Islet of Langerhans (tissue), 1 donor: ENCODE measurements at regions not wholly inside any gene's neighbourhood (a gene's known extent, or its start where the extent isn't known, plus 50 kb on each side); places are given as distances from the start of the nearest gene placed in this dataset.

Experiments
- FAIRE-seq: peaks from one replicate; lab custom pipeline; 2011; peaks lifted over from hg19 to GRCh38; lab: Jason Lieb, UNC

- FAIRE-seq = no peak
Measured at GRCh38 chr22:49208768-49209252, 618.9 kb downstream of the BRD1 start.

- FAIRE-seq = no peak
Measured at GRCh38 chr22:49208004-49208402, 619.7 kb downstream of the BRD1 start.

- no peak for FAIRE-seq
Measured at GRCh38 chr22:49207008-49208003, 620.4 kb downstream of the BRD1 start.

- no peak for FAIRE-seq
Measured at GRCh38 chr22:49206281-49206680, 621.4 kb downstream of the BRD1 start.

- FAIRE-seq = no peak
Measured at GRCh38 chr22:49205483-49205800, 622.2 kb downstream of the BRD1 start.

GRCh38 chr22:49204599-49205482 is 622.8 kb downstream of the BRD1 start:
- FAIRE-seq = no peak

GRCh38 chr22:49203859-49204598 is 623.6 kb downstream of the BRD1 start:
- FAIRE-seq = no peak

- no peak for FAIRE-seq
Measured at GRCh38 chr22:49203091-49203858, 624.4 kb downstream of the BRD1 start.

GRCh38 chr22:49202226-49202625 is 625.4 kb downstream of the BRD1 start:
- no peak for FAIRE-seq

- no peak for FAIRE-seq
Measured at GRCh38 chr22:49201046-49201970, 626.4 kb downstream of the BRD1 start.

GRCh38 chr22:49199224-49199623 is 628.4 kb downstream of the BRD1 start:
- FAIRE-seq = no peak

GRCh38 chr22:49198705-49199084 is 629.0 kb downstream of the BRD1 start:
- FAIRE-seq = no peak

GRCh38 chr22:49197986-49198704 is 629.5 kb downstream of the BRD1 start:
- no peak for FAIRE-seq

GRCh38 chr22:49197505-49197904 is 630.2 kb downstream of the BRD1 start:
- no peak for FAIRE-seq

GRCh38 chr22:49196046-49196511 is 631.6 kb downstream of the BRD1 start:
- FAIRE-seq = no peak

- no peak for FAIRE-seq
Measured at GRCh38 chr22:49195636-49196035, 632.0 kb downstream of the BRD1 start.

- FAIRE-seq = no peak
Measured at GRCh38 chr22:49193901-49194465, 633.7 kb downstream of the BRD1 start.

- no peak for FAIRE-seq
Measured at GRCh38 chr22:49193348-49193747, 634.3 kb downstream of the BRD1 start.

GRCh38 chr22:49192857-49193250 is 634.8 kb downstream of the BRD1 start:
- no peak for FAIRE-seq
